CD14-positive monocyte (primary cell): ENCODE measurements at regions not wholly inside any gene's neighbourhood (a gene's known extent, or its start where the extent isn't known, plus 50 kb on each side); places are given as distances from the start of the nearest gene placed in this dataset.

Experiments used
- DNase-seq, 3 donors: peaks; one replicate each; pipeline ENCODE4 v3.0.0-alpha.2; 2011 to 2022
- H2AFZ ChIP-seq: 2 replicates; pipeline ENCODE4 v1.6.0; 2012; ENCODE audit warnings: mild to moderate bottlenecking, low read depth, low read length, inconsistent platforms; ENCODE audit not compliant: insufficient read depth, poor library complexity, severe bottlenecking
- H3K27ac ChIP-seq, 2 donors: 1 replicate in 1 of 2; 2 replicates in 1 of 2; pipeline ENCODE4 v1.5.1; 2012 to 2013; ENCODE audit warnings: low read length in 2 of 2, control low read depth in 1 of 2, inconsistent platforms in 1 of 2, low read depth in 1 of 2, mild to moderate bottlenecking in 1 of 2
- H3K27me3 ChIP-seq, 2 donors: one replicate each; pipeline versions ENCODE4 v1.6.0 to v1.6.1; 2011 to 2013; ENCODE audit warnings: low read length in 2 of 2; ENCODE audit not compliant: control insufficient read depth in 2 of 2, insufficient read depth in 2 of 2
- H3K36me3 ChIP-seq, 2 donors: replicated peaks in 1 of 2; 1 replicate in 1 of 2; 2 replicates in 1 of 2; pipeline versions ENCODE4 v1.5.1 to v1.6.1; 2012 to 2013; ENCODE audit warnings: low read length in 2 of 2, control low read depth in 1 of 2, inconsistent platforms in 1 of 2, mild to moderate bottlenecking in 1 of 2; ENCODE audit not compliant: insufficient read depth in 2 of 2, control insufficient read depth in 1 of 2
- H3K4me1 ChIP-seq, 2 donors: 1 replicate in 1 of 2; 2 replicates in 1 of 2; pipeline versions ENCODE4 v1.5.1 to v1.6.1; 2012 to 2013; ENCODE audit warnings: low read length in 2 of 2, control low read depth in 1 of 2, inconsistent platforms in 1 of 2, mild to moderate bottlenecking in 1 of 2, moderate library complexity in 1 of 2; ENCODE audit not compliant: insufficient read depth in 2 of 2, control insufficient read depth in 1 of 2
- H3K4me2 ChIP-seq: replicated peaks from 2 replicates; pipeline ENCODE3; 2012; ENCODE audit warnings: low read length, moderate library complexity, mild to moderate bottlenecking; ENCODE audit not compliant: poor library complexity, severe bottlenecking; ENCODE audit errors: extremely low read depth
- H3K4me3 ChIP-seq, 3 experiments: fragments of 200-600 bp in 1 of 3; sonication (generic) in 1 of 3; replicated peaks in 1 of 3; 1 replicate in 2 of 3; 2 replicates in 1 of 3; pipeline ENCODE4 v1.5.1; 2011 to 2013; ENCODE audit warnings: low read length in 3 of 3, mild to moderate bottlenecking in 3 of 3, control low read depth in 2 of 3, low read depth in 2 of 3, inconsistent platforms in 1 of 3, moderate library complexity in 1 of 3
- H3K79me2 ChIP-seq: 2 replicates; pipeline ENCODE4 v1.6.0; 2012; ENCODE audit warnings: mild to moderate bottlenecking, control low read depth, inconsistent platforms, low read length, moderate library complexity; ENCODE audit not compliant: insufficient read depth
- H3K9ac ChIP-seq: 2 replicates; pipeline ENCODE4 v1.6.0; 2017; ENCODE audit warnings: low read length, mild to moderate bottlenecking; ENCODE audit not compliant: insufficient read depth, poor library complexity, severe bottlenecking
- H3K9me3 ChIP-seq, 2 donors: replicated peaks in 1 of 2; 1 replicate in 1 of 2; 2 replicates in 1 of 2; pipeline versions ENCODE4 v1.5.1 to v1.6.1; 2012 to 2013; ENCODE audit warnings: low read length in 2 of 2, control low read depth in 1 of 2; ENCODE audit not compliant: control insufficient read depth in 1 of 2, insufficient read depth in 1 of 2
- H4K20me1 ChIP-seq: 2 replicates; pipeline ENCODE4 v1.6.0; 2012; ENCODE audit warnings: mild to moderate bottlenecking, low read length, control low read depth, moderate library complexity; ENCODE audit not compliant: insufficient read depth
- H3K27ac Mint-ChIP-seq, 7 donors: one replicate each; pipeline ENCODE4 v1.8.0; 2020; ENCODE audit warnings: mild to moderate bottlenecking in 7 of 7, mixed read lengths in 7 of 7, moderate library complexity in 6 of 7, inconsistent platforms in 2 of 7
- H3K27me3 Mint-ChIP-seq, 3 donors: one replicate each; pipeline ENCODE4 v1.8.0; 2021 to 2022; ENCODE audit warnings: low read depth in 3 of 3, mild to moderate bottlenecking in 3 of 3, mixed read lengths in 3 of 3, moderate library complexity in 3 of 3, inconsistent platforms in 1 of 3
- H3K36me3 Mint-ChIP-seq, 2 donors: one replicate each; pipeline ENCODE4 v1.8.0; 2020; ENCODE audit warnings: mixed read lengths in 2 of 2, inconsistent platforms in 1 of 2, mild to moderate bottlenecking in 1 of 2
- H3K4me1 Mint-ChIP-seq: one replicate; pipeline ENCODE4 v1.8.0; 2020; ENCODE audit warnings: mild to moderate bottlenecking, mixed read lengths
- H3K4me3 Mint-ChIP-seq, 2 donors: one replicate each; pipeline ENCODE4 v1.8.0; 2020; ENCODE audit warnings: mild to moderate bottlenecking in 2 of 2, mixed read lengths in 2 of 2, moderate library complexity in 1 of 2
- H3K9me3 Mint-ChIP-seq, 7 donors: one replicate each; pipeline ENCODE4 v1.8.0; 2020 to 2022; ENCODE audit warnings: mixed read lengths in 7 of 7, mild to moderate bottlenecking in 6 of 7, moderate library complexity in 6 of 7, inconsistent platforms in 2 of 7
- CTCF ChIP-seq: fragments of 200-600 bp; IDR thresholded peaks from one replicate; pipeline ENCODE4 v1.8.0; 2022; ENCODE audit warnings: antibody characterized with exemption, mild to moderate bottlenecking
- WGBS: methylation state at CpG from one replicate; pipeline ENCODE4 v1.1.5; 2013; ENCODE audit warnings: missing lambda C conversion rate; ENCODE audit not compliant: insufficient coverage; 5-methylcytosine and 5-hydroxymethylcytosine counted together
- intact Hi-C, 2 donors: fragments of 100-400 bp; cut with micrococcal nuclease; formaldehyde crosslinking; loops; one replicate each; pipeline versions ENCODE4 v1.15.0 to v1.15.1; 2023

GRCh38 chr11:134531327-134532130 lies 119.5 kb upstream of the B3GAT1 start:
- Histone ChIP-seq H3K4me2 (no peak overlapping the region), H3K27me3 (no peaks in the 10 kb centered on the region), H3K9me3 (no peaks in the 10 kb centered on the region), H2AFZ (no peak overlapping the region), H3K36me3 (no peaks in the 10 kb centered on the region), H3K27ac (no peak overlapping the region), H3K79me2 (no peaks in the 10 kb centered on the region), H3K4me3 (no peak overlapping the region), H4K20me1 (no peaks in the 10 kb centered on the region), H3K9ac (no peak overlapping the region), H3K4me1 (no peaks in the 10 kb centered on the region)
- no peak for DNase-seq
- intact Hi-C loops = no loop called here
- peaks cover 2% of the 10 kb centered on the region for H3K4me1 Mint-ChIP-seq
- H3K36me3 Mint-ChIP-seq = no peaks in the 10 kb centered on the region
- H3K27me3 Mint-ChIP-seq = peaks cover 13 to 21% (median 19%) of the 10 kb centered on the region in 3 donors
- H3K4me3 Mint-ChIP-seq = no peak overlapping the region
- no peaks in the 10 kb centered on the region for H3K9me3 Mint-ChIP-seq
- no peak for TF ChIP-seq CTCF
- no peak overlapping the region for H3K27ac Mint-ChIP-seq
- WGBS = 89% methylated on average over 19 of the region's 23 CpGs

GRCh38 chr11:134530636-134531326 lies 118.7 kb upstream of the B3GAT1 start:
- Histone ChIP-seq H3K27me3 (no peaks in the 10 kb centered on the region), H3K4me2 (no peak overlapping the region), H3K9me3 (no peaks in the 10 kb centered on the region), H3K4me3 (no peak overlapping the region), H3K79me2 (no peaks in the 10 kb centered on the region), H3K27ac (no peak overlapping the region), H4K20me1 (no peaks in the 10 kb centered on the region), H2AFZ (no peak overlapping the region), H3K9ac (no peak overlapping the region), H3K4me1 (no peaks in the 10 kb centered on the region), H3K36me3 (no peaks in the 10 kb centered on the region)
- Mint-ChIP-seq H3K4me3 (no peak overlapping the region), H3K27ac (no peak overlapping the region), H3K36me3 (no peaks in the 10 kb centered on the region), H3K4me1 (no peaks in the 10 kb centered on the region), H3K27me3 (peaks cover 6 to 16% (median 13%) of the 10 kb centered on the region in 3 donors), H3K9me3 (no peaks in the 10 kb centered on the region)
- DNase-seq = no peak
- no peak for TF ChIP-seq CTCF
- WGBS = 94% methylated on average over 12 of the region's 14 CpGs
- intact Hi-C loops = no loop called here
